Upper lobe of left lung (tissue), 6 donors: ENCODE measurements at regions not wholly inside any gene's neighbourhood (a gene's known extent, or its start where the extent isn't known, plus 50 kb on each side); places are given as distances from the start of the nearest gene placed in this dataset.

Experiments used
- ATAC-seq, 2 donors: fragments of 200-7000 bp; cut with Tn5 transposase; one replicate each; pipeline ENCODE4 v1.9.1; 2022; ENCODE audit warnings: mild to moderate bottlenecking in 2 of 2, moderate library complexity in 2 of 2; ENCODE audit not compliant: low FRiP score in 2 of 2
- DNase-seq, 2 donors: peaks; one replicate each; pipeline ENCODE4 v3.0.0-alpha.2; 2019 to 2020
- H3K27ac ChIP-seq, 4 donors: fragments of 200-600 bp; sonication (generic); one replicate each; pipeline ENCODE4 v1.5.1; 2016 to 2019
- H3K27me3 ChIP-seq, 4 donors: fragments of 200-600 bp; sonication (generic); one replicate each; pipeline ENCODE4 v1.5.1; 2017 to 2019
- H3K36me3 ChIP-seq, 4 donors: fragments of 200-600 bp; sonication (generic); one replicate each; pipeline ENCODE4 v1.5.1; 2016 to 2019
- H3K4me1 ChIP-seq, 4 donors: fragments of 200-600 bp; sonication (generic); one replicate each; pipeline ENCODE4 v1.5.1; 2018 to 2019
- H3K4me3 ChIP-seq, 4 donors: fragments of 200-600 bp; sonication (generic); one replicate each; pipeline ENCODE4 v1.5.1; 2017 to 2019; ENCODE audit warnings: mild to moderate bottlenecking in 2 of 4, moderate library complexity in 1 of 4
- H3K9me3 ChIP-seq, 4 donors: fragments of 200-600 bp; sonication (generic); one replicate each; pipeline ENCODE4 v1.5.1; 2018 to 2019
- CTCF ChIP-seq, 6 experiments: fragments of 450-650 bp in 4 of 6; fragments of 200-600 bp in 2 of 6; sonication (generic) in 2 of 6; IDR thresholded peaks; one replicate each; pipeline ENCODE4 v1.5.1; 2016 to 2019; ENCODE audit warnings: antibody characterized with exemption in 6 of 6
- EP300 ChIP-seq, 4 donors: sonication (generic); formaldehyde crosslinking; IDR thresholded peaks; one replicate each; pipeline ENCODE4 v1.5.1; 2017; ENCODE audit warnings: antibody characterized with exemption in 4 of 4, control low read depth in 2 of 4
- POLR2A ChIP-seq, 4 donors: fragments of 450-650 bp; IDR thresholded peaks; one replicate each; pipeline ENCODE4 v1.5.1; 2016 to 2017; ENCODE audit warnings: antibody characterized with exemption in 4 of 4, mild to moderate bottlenecking in 2 of 4
- POLR2AphosphoS5 ChIP-seq, 2 donors: sonication (generic); formaldehyde crosslinking; IDR thresholded peaks; one replicate each; pipeline ENCODE4 v1.5.1; 2017; ENCODE audit warnings: antibody characterized with exemption in 2 of 2
- WGBS, 2 donors: methylation state at CpG; one replicate each; pipeline ENCODE4 v1.1.5; 2017 to 2018; 5-methylcytosine and 5-hydroxymethylcytosine counted together
- donor health status: DM: no; HTN: no; CAD: no; lungs with moderate emphysema.
- donor health status: DM: no; HTN: yes; CAD: no; lungs with severe emphysema.

DNA sequence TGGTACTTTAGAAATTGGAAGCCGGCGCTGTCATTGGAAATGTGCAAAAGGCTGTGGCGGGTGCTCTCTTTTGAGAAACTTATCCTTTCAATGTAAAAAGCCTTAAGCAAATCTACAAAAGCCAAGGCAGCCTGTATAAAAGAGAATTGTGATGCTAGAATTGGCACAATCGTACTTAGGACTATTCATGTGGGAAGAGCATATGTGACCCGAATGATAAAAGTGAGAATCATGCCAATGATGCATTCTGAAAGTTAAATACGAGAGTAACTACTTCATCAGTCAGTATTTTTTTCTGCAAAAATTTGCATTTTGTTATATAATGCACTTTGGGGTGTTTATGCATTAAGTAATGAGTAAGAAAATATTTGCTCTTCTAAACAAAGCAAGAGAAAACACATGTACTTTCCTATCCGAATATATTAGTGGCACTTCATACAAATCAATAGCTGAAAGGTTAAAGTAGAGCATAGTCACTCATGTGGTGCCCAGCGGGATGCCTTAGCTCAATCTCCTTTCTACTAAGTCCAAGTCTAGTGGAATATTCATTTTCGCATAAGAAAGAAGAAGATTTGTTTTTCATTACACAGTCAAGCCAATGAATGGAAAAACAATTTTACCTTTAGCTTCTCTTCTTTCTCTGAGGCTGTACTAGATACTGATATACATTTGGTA lies 1256.6 kb upstream of the B3GALT2 start:
- Histone ChIP-seq H3K4me1 (no peaks in the 10 kb centered on the region), H3K4me3 (no peak overlapping the region), H3K9me3 (no peaks in the 10 kb centered on the region), H3K27me3 (no peaks in the 10 kb centered on the region), H3K27ac (no peak overlapping the region), H3K36me3 (no peaks in the 10 kb centered on the region)
- TF ChIP-seq POLR2A (IDR thresholded peaks at IDR 0.05) = no peak
- no peak for TF ChIP-seq POLR2AphosphoS5 (IDR thresholded peaks at IDR 0.05)
- no peak for TF ChIP-seq CTCF (IDR thresholded peaks at IDR 0.05)
- no peak for TF ChIP-seq EP300 (IDR thresholded peaks at IDR 0.05)
- DNase-seq = no peak
- ATAC-seq = no peak
- WGBS, 2 donors = 86 to 87% methylated on average over 9 of the region's 9 CpGs

DNA sequence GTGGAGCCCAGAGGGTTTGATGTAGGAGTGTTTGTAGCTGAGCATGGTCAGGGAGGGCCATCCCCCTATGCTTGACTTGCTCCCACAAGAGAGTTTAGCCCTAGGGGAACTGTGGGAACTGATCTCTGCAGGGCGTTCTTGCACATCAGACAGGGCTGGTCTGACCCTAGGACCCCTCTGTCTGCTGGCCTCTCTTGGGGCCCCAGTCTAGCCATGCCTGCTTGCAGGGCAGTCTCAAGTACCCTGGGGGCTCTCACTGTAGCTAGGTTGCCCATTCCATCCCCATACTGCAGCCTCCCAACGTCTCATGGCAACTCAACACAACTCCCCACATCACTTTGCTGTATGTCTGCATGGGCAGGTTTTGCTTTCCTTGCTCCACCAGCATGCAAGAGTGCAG lies 1250.7 kb upstream of the B3GALT2 start:
- peak in 1 of 2 donors; percentile 53 for ATAC-seq
- no peaks in the 10 kb centered on the region for H3K9me3 ChIP-seq
- no peaks in the 10 kb centered on the region for H3K4me1 ChIP-seq
- H3K4me3 ChIP-seq = no peak overlapping the region
- DNase-seq = no peak
- no peaks in the 10 kb centered on the region for H3K36me3 ChIP-seq
- 75% methylated on average over 2 of the region's 2 CpGs; no CpG with 5 or more reads in 1 of the 2 donors for WGBS, 2 donors
- TF ChIP-seq EP300 (IDR thresholded peaks at IDR 0.05) (no peak), POLR2AphosphoS5 (IDR thresholded peaks at IDR 0.05) (no peak), CTCF (IDR thresholded peaks at IDR 0.05) (no peak), POLR2A (IDR thresholded peaks at IDR 0.05) (no peak)
- H3K27ac ChIP-seq = no peak overlapping the region
- no peaks in the 10 kb centered on the region for H3K27me3 ChIP-seq

DNA sequence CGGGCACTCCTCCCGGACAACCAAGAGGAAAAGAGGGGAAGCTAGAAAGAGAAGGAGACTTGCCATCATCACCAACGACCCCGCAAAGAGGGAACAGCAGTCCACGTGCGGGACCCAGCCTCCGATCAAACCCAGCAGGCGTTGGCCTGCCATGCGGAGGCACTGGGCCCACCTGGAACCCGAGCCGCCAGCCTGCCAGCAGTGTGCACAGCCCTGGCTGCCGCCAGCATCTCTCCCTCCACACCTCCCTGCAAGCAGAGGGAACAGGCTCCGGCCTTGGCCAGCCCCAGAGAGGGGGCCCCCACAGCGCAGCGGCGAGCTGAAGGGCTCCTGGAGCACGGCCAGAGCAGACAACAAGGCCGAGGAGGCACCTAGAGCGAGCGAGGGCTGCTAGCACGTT lies 1244.7 kb upstream of the B3GALT2 start:
- TF ChIP-seq CTCF (IDR thresholded peaks at IDR 0.05) = no peak
- no peak for TF ChIP-seq POLR2A (IDR thresholded peaks at IDR 0.05)
- TF ChIP-seq EP300 (IDR thresholded peaks at IDR 0.05) = no peak
- no peak for TF ChIP-seq POLR2AphosphoS5 (IDR thresholded peaks at IDR 0.05)
- 89 to 93% methylated on average over 16 to 21 of the region's 21 CpGs for WGBS, 2 donors
- ATAC-seq = no peak

DNA sequence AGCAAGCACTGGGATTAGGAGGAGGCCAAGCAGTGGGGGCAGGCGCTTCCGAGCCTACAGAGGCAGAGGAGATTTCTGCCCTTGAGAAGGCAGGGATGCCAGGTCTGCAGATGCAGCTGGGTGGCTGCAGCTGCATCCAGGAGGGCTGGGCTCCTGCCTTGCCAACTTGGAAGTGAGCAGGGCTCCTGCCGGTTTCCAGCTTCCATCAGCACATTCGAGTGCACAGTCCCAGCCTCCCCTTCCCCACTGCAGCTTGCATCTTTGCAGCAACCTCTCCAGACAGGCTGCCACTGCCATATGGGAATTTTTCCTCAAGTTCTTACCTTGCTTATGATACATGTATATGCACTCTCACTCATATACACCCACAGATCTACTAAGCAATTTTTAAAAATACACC lies 1234.3 kb upstream of the B3GALT2 start:
- TF ChIP-seq CTCF (IDR thresholded peaks at IDR 0.05) (no peak), POLR2AphosphoS5 (IDR thresholded peaks at IDR 0.05) (no peak), POLR2A (IDR thresholded peaks at IDR 0.05) (no peak), EP300 (IDR thresholded peaks at IDR 0.05) (no peak)
- Histone ChIP-seq H3K9me3 (peaks cover 0 to 8% (median 0%) of the 10 kb centered on the region in 4 donors), H3K36me3 (no peaks in the 10 kb centered on the region), H3K27ac (no peak overlapping the region), H3K4me1 (no peaks in the 10 kb centered on the region), H3K4me3 (no peak overlapping the region), H3K27me3 (no peaks in the 10 kb centered on the region)
- ATAC-seq (no peak), DNase-seq (peak in 1 of 2 donors; percentile 16)
- WGBS, 2 donors = 80 to 92% methylated on average over 2 to 4 of the region's 4 CpGs

More for the DNA sequence above, 1244.7 kb upstream of the B3GALT2 start:
- peak in 1 of 2 donors; percentile 62 for DNase-seq
- Histone ChIP-seq H3K4me3 (no peak overlapping the region), H3K36me3 (no peaks in the 10 kb centered on the region), H3K9me3 (no peaks in the 10 kb centered on the region), H3K27ac (no peak overlapping the region), H3K27me3 (no peaks in the 10 kb centered on the region), H3K4me1 (no peaks in the 10 kb centered on the region)

- Histone ChIP-seq H3K27me3 (no peaks in the 10 kb centered on the region), H3K4me3 (no peak overlapping the region), H3K4me1 (no peaks in the 10 kb centered on the region), H3K36me3 (no peaks in the 10 kb centered on the region), H3K9me3 (peaks cover 0 to 8% (median 0%) of the 10 kb centered on the region in 4 donors), H3K27ac (no peak overlapping the region)
- WGBS, 2 donors = 38 to 71% methylated on average over 1 of the region's 1 CpG
- DNase-seq = no peak
- TF ChIP-seq POLR2AphosphoS5 (IDR thresholded peaks at IDR 0.05) (no peak), CTCF (IDR thresholded peaks at IDR 0.05) (no peak), EP300 (IDR thresholded peaks at IDR 0.05) (no peak), POLR2A (IDR thresholded peaks at IDR 0.05) (no peak)
- ATAC-seq = no peak
Observed at GRCh38 chr1:194419721-194420120, 1233.3 kb upstream of the B3GALT2 start.
